SK-N-MC (cell line): ENCODE measurements at regions not wholly inside any gene's neighbourhood (a gene's known extent, or its start where the extent isn't known, plus 50 kb on each side); places are given as distances from the start of the nearest gene placed in this dataset.

ENCODE experiments used
- EZH2 ChIP-seq: fragments of 200-600 bp; sonication (generic); IDR thresholded peaks from one replicate; pipeline ENCODE4 v1.6.1; 2017; ENCODE audit warnings: antibody characterized with exemption
- POLR2AphosphoS5 ChIP-seq: IDR thresholded peaks from 2 replicates; pipeline ENCODE4 v1.6.1; 2012; ENCODE audit warnings: mild to moderate bottlenecking, low read depth, low read length, borderline replicate concordance

DNA sequence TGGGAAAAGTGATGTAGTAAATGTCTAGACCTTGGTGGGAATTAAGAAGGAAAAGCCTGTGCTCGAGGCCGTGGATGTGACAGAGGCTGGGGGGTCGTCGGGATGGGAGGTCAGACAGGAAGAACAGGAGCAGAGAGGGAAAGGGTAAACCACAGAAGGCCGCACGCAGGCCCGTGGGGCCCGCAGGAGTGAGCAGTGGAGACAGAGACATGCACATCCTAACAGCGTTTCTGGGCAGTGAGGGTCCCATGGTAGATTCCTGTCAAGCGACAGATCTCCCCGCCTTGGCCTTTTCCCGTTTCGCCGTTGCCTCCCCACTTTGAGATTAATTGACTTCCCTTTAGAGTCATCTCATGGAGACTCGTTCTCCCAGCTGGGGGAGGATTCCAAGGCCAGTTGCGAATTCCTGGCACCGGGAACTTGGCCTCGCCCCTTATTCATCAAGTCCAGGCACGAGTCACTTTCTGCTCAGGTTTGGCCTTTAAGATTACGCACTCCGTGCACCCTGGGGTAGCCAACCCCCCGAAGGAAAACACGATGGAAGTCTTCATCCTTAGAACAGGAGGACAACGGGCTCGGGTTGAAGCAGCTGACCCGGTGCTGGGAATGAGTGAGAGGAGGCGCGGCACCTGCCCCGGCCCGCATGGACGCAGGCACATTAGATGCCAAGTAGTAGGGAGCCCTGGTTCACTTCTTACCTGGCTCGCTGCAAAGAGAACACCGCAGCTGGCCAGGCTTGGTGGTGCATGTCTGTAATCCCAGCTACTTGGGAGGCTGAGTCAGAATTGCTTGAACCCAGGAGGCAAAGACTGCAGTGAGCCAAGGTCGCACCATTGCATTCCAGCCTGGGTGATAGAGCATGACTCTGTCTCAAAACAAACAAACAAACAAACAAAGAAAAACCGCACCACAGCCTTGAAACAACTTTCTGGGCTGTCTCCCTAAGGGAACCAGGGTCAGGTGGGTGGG lies 315.2 kb upstream of the SHH start:
- TF ChIP-seq EZH2: no peak
- no peak for TF ChIP-seq POLR2AphosphoS5
